NCI-H2171 treated with DMSO at 0.1 percent for 48 hours (cell line): ENCODE measurements at regions not wholly inside any gene's neighbourhood (a gene's known extent, or its start where the extent isn't known, plus 50 kb on each side); places are given as distances from the start of the nearest gene placed in this dataset.

Experiments used
- DNase-seq: peaks from one replicate; lab custom pipeline; 2025; lab: John Stamatoyannopoulos, UW

GRCh38 chr12:132439333-132439904, 50.5 kb upstream of the FBRSL1 start:
- no peak for DNase-seq

DNA sequence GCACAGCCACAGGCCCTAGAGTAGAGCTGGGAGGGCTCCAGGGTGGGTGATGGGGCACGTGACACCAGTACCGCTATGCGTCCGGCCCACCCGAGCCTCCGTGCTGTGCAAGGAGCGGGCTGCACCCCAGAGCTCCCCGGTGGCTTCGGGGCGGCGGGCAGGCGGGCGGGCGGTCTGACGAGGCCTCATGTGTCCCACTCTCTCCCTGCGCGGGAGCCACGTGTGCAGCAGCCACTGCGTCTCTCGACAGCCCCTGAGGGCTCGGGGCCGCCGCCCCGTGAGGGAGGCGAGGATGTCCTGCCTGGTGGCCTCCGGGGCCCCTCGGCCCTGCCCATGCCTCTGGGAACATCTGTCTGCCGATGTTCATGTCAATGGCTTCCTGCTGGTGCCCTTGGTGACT, 51.2 kb upstream of the FBRSL1 start:
- no peak for DNase-seq

DNA sequence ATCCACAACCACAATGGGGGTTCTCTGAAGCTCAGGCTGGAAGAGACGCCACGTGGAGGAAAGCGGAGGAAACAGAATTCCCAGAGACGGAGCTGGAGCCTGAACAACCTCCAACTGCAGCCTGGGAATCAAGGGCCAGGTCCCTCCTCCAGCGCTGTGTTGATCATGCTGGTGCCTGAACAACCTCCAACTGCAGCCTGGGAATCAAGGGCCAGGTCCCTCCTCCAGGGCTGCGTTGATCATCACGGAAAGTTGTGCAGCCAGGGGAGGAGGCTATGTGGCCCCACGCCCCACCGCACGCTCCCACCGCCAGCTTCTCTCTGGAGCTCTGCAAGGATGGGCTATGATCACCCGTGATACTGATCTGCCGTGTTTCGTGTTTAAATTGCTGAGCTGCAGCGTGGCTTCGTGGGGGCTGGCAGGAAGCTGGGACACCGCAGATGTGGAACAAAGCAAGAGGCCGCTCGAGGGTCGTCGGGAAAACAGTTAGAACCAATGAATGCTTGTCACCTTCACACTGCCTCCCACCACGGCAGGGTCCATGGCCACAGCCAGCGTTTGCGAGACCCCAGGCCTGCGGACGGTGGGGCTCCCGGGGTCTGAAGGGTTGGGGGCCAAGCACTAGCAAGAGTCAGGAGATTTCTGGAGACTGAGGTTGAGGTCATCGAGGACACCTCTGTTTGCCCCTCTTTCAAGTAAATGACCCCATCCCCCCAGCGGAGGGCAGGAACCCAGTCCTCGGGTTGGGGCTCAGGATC, 51.8 kb upstream of the FBRSL1 start:
- DNase-seq: no peak

- DNase-seq: no peak
These were observed 52.6 kb upstream of the FBRSL1 start for GRCh38 chr12:132437252-132437932.

DNA sequence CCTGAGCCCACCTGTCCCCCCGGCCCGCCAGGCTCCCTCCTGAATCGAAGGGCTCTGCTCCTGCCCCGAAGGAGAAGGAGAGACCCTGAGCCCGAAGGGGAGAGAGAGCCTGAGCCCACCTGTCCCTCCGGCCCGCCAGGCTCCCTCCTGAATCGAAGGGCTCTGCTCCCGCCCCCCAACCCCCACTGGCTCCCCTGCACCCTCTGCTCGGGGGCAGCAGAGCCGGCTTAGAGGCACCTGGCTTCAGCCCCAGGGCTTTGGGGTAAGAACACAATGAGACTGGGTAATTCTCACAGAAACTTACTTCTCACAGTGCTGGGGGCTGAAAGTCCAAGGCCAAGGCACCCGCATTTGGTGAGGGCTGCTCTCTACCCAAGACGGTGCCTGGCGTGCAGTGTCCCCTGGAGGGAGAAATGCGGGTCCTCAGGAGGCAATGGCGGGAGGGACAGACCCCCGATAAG, 53.1 kb upstream of the FBRSL1 start:
- DNase-seq: no peak

DNA sequence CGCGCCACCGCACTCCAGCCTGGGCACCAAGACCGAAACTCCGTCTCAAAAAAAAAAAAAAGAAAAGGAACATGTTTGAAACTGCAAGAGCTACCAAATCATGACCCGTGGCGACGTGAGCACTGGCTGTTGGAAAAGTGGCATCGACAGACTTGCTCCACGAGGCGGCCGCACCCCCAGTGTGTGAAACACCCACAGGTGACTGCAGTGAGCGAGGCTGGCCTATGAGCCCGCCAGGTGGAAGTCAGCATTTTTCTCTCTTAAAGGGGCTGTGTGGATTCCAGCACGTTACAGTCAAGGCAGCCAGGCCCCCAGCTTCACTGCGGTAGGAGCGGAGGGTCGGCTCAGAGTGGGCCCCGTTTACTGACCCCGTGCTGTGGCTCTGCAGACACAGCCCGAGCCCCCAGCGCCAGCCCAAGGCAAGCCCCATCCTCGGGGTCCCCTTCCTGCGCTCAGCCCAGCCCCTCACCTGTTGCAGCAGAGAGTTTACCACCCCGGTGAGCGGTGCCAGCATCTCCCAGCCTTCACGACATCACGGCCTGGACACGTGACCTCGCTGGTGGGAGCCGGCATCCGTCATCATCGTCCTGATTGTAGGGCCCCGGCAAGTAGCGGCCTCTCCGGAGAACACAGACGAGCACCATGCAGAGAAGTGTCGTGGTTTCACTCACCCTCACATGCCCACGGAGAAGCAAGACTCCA, 54.3 kb upstream of the FBRSL1 start:
- DNase-seq: no peak

DNA sequence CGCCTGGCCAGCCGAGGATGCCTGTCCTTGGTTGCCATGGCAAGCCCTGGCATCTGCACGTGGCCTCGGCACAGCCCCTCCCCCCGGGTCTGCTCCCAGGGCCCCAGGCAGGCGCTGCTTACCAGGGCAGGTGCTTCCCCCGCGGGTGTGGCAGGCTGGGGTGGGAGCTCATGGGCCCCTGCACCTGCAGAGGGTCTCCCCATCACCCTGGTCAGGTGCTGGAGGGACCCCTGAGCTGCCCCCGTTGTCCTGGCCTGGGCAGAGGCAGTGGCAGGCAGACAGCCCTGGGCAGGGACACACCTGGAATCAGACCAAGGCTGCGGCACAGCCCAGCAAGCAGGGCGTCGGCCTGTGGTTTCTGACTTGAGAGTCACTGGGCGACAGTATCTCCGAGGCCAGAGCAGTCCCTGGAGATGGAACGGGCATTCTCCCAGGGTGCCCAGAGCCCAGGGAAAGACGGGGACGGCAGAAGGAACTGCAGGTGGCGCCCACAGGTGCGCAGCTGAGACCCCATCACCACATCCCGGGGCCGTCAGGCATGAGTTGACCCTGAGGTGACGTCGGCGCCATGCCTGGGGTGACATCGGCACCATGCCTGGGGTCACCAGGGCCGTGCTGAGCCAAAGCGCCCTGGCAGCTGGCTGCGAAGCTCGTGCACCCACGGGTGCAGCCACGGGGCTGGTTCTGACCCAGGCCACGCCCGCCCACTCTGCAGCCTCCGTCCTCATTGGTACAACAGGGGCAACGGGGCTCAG, 56.1 kb upstream of the FBRSL1 start:
- peak; percentile 46 for DNase-seq

- DNase-seq: peak; percentile 42
These were observed 57.0 kb upstream of the FBRSL1 start for GRCh38 chr12:132432721-132433577.

DNA sequence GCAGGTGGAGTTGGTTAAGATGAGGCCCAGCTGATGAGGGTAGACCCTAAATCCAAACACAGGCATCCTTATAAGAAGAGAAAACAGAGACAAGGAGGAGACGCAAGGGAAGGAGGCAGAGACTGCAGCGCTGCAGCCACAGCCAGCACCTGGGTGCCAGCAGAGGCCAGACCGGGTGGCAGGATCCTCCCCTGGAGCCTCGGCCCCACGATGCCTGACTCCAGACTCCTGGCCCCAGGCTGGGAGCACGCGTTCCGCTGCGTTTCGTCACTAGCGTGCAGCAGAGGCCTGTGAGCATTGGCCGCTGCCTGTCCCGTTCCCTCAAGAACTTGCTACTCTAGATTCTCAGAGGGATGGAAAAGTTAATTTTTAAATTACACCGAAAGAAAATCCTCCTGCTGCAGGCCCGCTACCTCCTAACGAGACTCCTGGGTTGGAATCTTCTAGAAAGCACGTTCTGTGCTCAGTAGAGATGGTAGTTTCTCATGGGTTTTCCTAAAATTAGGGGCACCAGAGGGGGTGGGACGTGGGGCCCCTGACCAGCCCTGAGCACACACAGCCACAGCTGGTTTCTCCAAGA, 57.7 kb upstream of the FBRSL1 start:
- DNase-seq: no peak

- peak; percentile 81 for DNase-seq
These were observed 58.8 kb upstream of the FBRSL1 start for GRCh38 chr12:132430838-132431774.

DNA sequence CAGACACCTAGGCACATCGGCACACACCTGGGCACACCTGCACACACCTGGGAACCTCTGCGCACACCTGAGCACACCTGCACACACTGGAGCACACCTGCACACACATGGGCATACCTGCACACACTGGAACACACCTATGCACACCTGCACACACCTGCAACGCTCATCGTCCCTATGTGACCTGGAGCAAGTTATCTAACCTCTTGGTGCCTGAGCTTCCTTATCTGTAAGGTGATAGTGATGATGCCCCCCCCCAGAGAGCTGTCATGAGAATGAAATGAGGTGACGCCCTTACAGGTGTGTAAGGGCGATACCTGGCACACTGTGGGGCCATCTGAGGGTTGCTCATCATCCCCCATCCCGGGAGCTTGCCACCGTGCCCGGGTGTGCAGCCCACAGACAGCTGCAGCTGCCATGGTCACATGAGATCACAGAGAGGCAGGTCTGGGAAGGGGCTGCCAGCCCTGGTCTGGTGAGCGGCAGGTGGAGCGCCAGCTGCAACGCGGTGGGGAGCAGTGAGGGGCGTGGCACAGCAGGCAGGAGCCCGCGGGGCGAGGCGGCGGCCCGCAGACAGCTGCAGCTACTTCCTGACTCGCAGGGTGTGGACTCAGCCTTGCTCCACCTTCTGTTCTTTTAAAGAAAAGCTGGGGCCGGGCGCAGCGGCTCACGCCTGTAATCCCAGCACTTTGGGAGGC, 59.9 kb upstream of the FBRSL1 start:
- DNase-seq: peak; percentile 96

GRCh38 chr12:132429602-132429945, 60.4 kb upstream of the FBRSL1 start:
- peak; percentile 83 for DNase-seq

GRCh38 chr12:132428936-132429601, 60.9 kb upstream of the FBRSL1 start:
- DNase-seq: peak; percentile 83

DNA sequence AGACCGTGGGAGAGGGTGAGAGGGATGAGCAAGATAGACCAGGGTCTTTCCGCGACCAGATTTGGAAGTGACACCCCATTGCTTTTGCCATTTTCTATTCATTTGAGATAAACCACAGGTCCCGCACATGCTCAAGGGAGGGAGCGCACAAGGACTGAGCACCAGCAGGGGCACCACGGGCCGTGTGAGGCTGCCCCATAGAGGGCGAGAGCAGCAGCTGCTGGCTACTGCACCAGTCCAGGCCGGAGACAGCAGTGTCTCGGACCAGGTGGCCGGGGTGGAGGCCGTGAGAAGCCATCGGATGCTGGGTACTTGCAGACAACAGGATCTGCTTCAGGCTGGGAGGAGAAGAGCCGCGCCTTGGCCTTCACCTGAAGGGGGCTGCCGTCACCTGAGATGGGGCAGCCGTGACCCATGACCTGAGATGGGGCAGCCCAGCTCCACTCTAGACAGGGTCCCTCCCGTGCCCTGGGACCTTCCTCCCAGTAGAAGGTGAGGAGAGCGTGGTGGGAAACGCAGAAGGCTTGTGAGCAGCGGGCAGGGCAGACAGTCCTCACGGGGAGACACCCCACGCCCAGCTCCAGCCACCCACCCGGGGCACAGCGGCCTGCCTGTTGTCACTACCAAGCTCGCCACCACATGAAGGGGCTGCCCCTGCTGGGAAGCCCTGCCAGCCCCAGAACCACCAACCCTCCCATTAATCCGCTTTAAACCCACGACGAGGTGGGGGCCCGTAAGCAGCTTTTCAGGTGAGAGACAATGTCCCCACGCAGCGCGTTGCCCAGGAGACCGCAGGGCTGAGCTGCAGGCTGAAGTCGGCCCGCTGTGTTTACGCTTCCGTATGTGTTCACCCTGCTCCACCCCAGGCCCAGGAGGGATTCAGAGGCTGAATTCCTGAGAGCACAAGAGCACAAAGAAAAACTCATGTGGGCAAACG, 61.7 kb upstream of the FBRSL1 start:
- DNase-seq: no peak

GRCh38 chr12:132427174-132427768, 62.7 kb upstream of the FBRSL1 start:
- no peak for DNase-seq

DNA sequence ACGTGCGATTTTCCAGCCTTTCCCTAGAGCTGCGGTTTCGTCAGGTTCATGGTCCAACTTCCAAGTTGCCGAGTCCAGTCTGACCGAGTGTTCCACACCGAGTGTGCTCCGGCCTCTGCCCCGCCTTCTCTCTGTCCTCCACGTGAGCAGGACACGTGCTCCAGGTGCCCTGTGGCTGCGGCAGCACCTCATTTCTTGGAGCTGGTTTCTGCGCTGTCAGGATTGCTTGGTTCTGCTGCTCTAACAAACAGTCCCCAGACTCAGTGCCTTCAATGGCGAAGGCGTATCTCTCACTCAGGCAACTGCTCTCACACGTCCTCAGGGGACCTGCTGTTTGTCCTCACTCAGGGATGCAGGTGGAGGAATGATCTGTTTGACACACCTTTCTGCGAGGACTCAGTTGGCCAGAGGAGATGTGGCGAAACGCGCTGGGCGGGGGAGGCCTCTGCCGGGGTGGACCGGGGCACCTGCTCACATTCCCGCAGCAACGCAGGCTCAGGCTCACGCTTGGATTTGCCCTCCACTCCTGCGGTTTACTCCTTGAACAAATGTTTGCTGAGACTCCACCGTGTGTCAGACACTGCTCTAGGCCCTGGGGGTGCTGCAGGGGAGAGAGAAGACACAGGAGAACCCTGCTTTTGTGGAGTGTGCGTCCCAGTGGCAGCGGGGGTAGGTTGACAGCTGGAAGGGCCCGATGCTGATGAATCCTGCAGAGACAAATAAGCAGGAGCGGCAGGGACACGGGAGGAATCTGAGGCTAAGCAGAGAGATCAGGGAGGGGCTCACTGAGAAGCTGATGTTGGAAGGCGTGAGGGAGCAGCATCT, 63.4 kb upstream of the FBRSL1 start:
- DNase-seq: peak; percentile 37
